HG02798 (cell line): ENCODE measurements at regions not wholly inside any gene's neighbourhood (a gene's known extent, or its start where the extent isn't known, plus 50 kb on each side); places are given as distances from the start of the nearest gene placed in this dataset.

Experiments used
- ATAC-seq: cut with Tn5 transposase; IDR thresholded peaks from one replicate; pipeline ENCODE4 v1.9.1; 2021; ENCODE audit warnings: mild to moderate bottlenecking; ENCODE audit not compliant: unreplicated experiment, poor library complexity

GRCh38 chr6:1257778-1258177, 54.1 kb upstream of the FOXQ1 start:
- no peak for ATAC-seq

- no peak for ATAC-seq
These were observed 55.4 kb upstream of the FOXQ1 start for GRCh38 chr6:1256435-1257008.

- ATAC-seq = no peak
These were observed 56.1 kb upstream of the FOXQ1 start for GRCh38 chr6:1255636-1256365.

GRCh38 chr6:1254326-1254725, 57.6 kb upstream of the FOXQ1 start:
- no peak for ATAC-seq

- ATAC-seq = no peak
These were observed 58.1 kb upstream of the FOXQ1 start for GRCh38 chr6:1253816-1254215.

GRCh38 chr6:1251198-1252155, 60.4 kb upstream of the FOXQ1 start:
- ATAC-seq = no peak

GRCh38 chr6:1250489-1251197, 61.3 kb upstream of the FOXQ1 start:
- ATAC-seq = no peak

GRCh38 chr6:1247894-1248293, 64.0 kb upstream of the FOXQ1 start:
- no peak for ATAC-seq

- ATAC-seq = no peak
These were observed 64.8 kb upstream of the FOXQ1 start for GRCh38 chr6:1247056-1247455.

- ATAC-seq = no peak
These were observed 67.0 kb upstream of the FOXQ1 start for GRCh38 chr6:1244941-1245340.

GRCh38 chr6:1244278-1244677, 67.6 kb upstream of the FOXQ1 start:
- ATAC-seq = no peak

GRCh38 chr6:1242446-1242845, 69.5 kb upstream of the FOXQ1 start:
- no peak for ATAC-seq

GRCh38 chr6:1242021-1242420, 69.9 kb upstream of the FOXQ1 start:
- ATAC-seq = no peak

- ATAC-seq = no peak
These were observed 71.1 kb upstream of the FOXQ1 start for GRCh38 chr6:1240766-1241318.

- no peak for ATAC-seq
These were observed 72.1 kb upstream of the FOXQ1 start for GRCh38 chr6:1239805-1240204.

GRCh38 chr6:1238040-1238439, 73.9 kb upstream of the FOXQ1 start:
- no peak for ATAC-seq

GRCh38 chr6:1237636-1238035, 74.3 kb upstream of the FOXQ1 start:
- ATAC-seq = no peak

- ATAC-seq = no peak
These were observed 76.1 kb upstream of the FOXQ1 start for GRCh38 chr6:1235825-1236224.

GRCh38 chr6:1233924-1234323, 78.0 kb upstream of the FOXQ1 start:
- ATAC-seq = no peak

GRCh38 chr6:1232578-1232977, 79.3 kb upstream of the FOXQ1 start:
- no peak for ATAC-seq
